Keratinocyte (primary cell): ENCODE measurements at regions not wholly inside any gene's neighbourhood (a gene's known extent, or its start where the extent isn't known, plus 50 kb on each side); places are given as distances from the start of the nearest gene placed in this dataset.
A peak's percentile ranks its signal among the peaks of the same experiment; 100 is the strongest.

Experiments used
- DNase-seq: peaks from one replicate; pipeline ENCODE4 v3.0.0-alpha.2; 2011; ENCODE audit warnings: low read depth, missing footprints, low spot score
- FAIRE-seq: peaks from 2 replicates; lab custom pipeline; 2011; peaks lifted over from hg19 to GRCh38; lab: Jason Lieb, UNC
- H2AFZ ChIP-seq: 2 replicates; pipeline ENCODE4 v1.6.0; 2012; ENCODE audit warnings: low read length, control low read depth, inconsistent platforms; ENCODE audit not compliant: control insufficient read depth
- H3K27ac ChIP-seq: 2 replicates; pipeline ENCODE4 v1.5.1; 2011; ENCODE audit warnings: low read length; ENCODE audit not compliant: control insufficient read depth, insufficient read depth
- H3K27me3 ChIP-seq: 3 replicates; pipeline ENCODE4 v1.6.0; 2011; ENCODE audit warnings: low read length; ENCODE audit not compliant: control insufficient read depth, insufficient read depth; ENCODE audit errors: extremely low read depth
- H3K36me3 ChIP-seq, 2 experiments: 2 replicates in 1 of 2; 3 replicates in 1 of 2; pipeline ENCODE4 v1.5.1; 2011; ENCODE audit warnings: low read length in 2 of 2, mild to moderate bottlenecking in 1 of 2; ENCODE audit not compliant: control insufficient read depth in 2 of 2, insufficient read depth in 2 of 2; ENCODE audit errors: extremely low read depth in 1 of 2
- H3K4me1 ChIP-seq: 3 replicates; pipeline ENCODE4 v1.5.1; 2011; ENCODE audit warnings: low read length; ENCODE audit not compliant: control insufficient read depth, insufficient read depth; ENCODE audit errors: extremely low read depth
- H3K4me2 ChIP-seq: 3 replicates; pipeline ENCODE4 v1.6.0; 2011; ENCODE audit warnings: low read depth, low read length; ENCODE audit not compliant: control insufficient read depth, insufficient read depth; ENCODE audit errors: extremely low read depth
- H3K4me3 ChIP-seq, 3 experiments: fragments of 200-600 bp in 1 of 3; sonication (generic) in 1 of 3; 2 replicates in 2 of 3; 3 replicates in 1 of 3; pipeline ENCODE4 v1.5.1; 2011 to 2016; ENCODE audit warnings: low read length in 3 of 3, mild to moderate bottlenecking in 3 of 3, control low read depth in 2 of 3, inconsistent platforms in 1 of 3, low read depth in 1 of 3, mixed read lengths in 1 of 3, mixed run types in 1 of 3, moderate library complexity in 1 of 3; ENCODE audit not compliant: control insufficient read depth in 2 of 3, insufficient read depth in 2 of 3; ENCODE audit errors: extremely low read depth in 1 of 3
- H3K79me2 ChIP-seq: 2 replicates; pipeline ENCODE4 v1.6.0; 2012; ENCODE audit warnings: low read length; ENCODE audit not compliant: control insufficient read depth, insufficient read depth
- H3K9ac ChIP-seq: 3 replicates; pipeline ENCODE4 v1.6.0; 2011; ENCODE audit warnings: low read length; ENCODE audit not compliant: control insufficient read depth, insufficient read depth; ENCODE audit errors: extremely low read depth
- H3K9me1 ChIP-seq: 3 replicates; pipeline ENCODE4 v1.6.0; 2011; ENCODE audit warnings: low read length; ENCODE audit not compliant: control insufficient read depth, insufficient read depth; ENCODE audit errors: extremely low read depth
- H3K9me3 ChIP-seq: 2 replicates; pipeline ENCODE4 v1.5.1; 2012; ENCODE audit warnings: low read depth, low read length; ENCODE audit not compliant: control insufficient read depth
- H4K20me1 ChIP-seq: 3 replicates; pipeline ENCODE4 v1.6.0; 2011; ENCODE audit warnings: low read length; ENCODE audit not compliant: control insufficient read depth, insufficient read depth; ENCODE audit errors: extremely low read depth
- EZH2 ChIP-seq: IDR thresholded peaks from one replicate; pipeline ENCODE4 v1.6.1; 2012; ENCODE audit warnings: inconsistent platforms, mild to moderate bottlenecking, low read length, moderate library complexity
- dilution Hi-C: fragments of 300-500 bp; cut with MboI; formaldehyde crosslinking; loops from one replicate; pipeline ENCODE4 v1.7.0; 2020; ENCODE audit warnings: low sequenced_read_pairs; ENCODE audit not compliant: extremely low pct_ligation_motif_present
- TF ChIP-seq, protein P1 (sequence below), 3 experiments: IDR thresholded peaks in 1 of 3; conservative IDR thresholded peaks in 1 of 3; optimal IDR thresholded peaks in 1 of 3; 2 replicates in 2 of 3; 3 replicates in 1 of 3; pipeline versions ENCODE3 to v1.5.1; 2011; ENCODE audit warnings: low read length in 3 of 3, mild to moderate bottlenecking in 3 of 3, moderate library complexity in 2 of 3, control low read depth in 1 of 3, inconsistent platforms in 1 of 3; ENCODE audit not compliant: insufficient read depth in 2 of 3; ENCODE audit errors: extremely low read depth in 1 of 3

DNA sequence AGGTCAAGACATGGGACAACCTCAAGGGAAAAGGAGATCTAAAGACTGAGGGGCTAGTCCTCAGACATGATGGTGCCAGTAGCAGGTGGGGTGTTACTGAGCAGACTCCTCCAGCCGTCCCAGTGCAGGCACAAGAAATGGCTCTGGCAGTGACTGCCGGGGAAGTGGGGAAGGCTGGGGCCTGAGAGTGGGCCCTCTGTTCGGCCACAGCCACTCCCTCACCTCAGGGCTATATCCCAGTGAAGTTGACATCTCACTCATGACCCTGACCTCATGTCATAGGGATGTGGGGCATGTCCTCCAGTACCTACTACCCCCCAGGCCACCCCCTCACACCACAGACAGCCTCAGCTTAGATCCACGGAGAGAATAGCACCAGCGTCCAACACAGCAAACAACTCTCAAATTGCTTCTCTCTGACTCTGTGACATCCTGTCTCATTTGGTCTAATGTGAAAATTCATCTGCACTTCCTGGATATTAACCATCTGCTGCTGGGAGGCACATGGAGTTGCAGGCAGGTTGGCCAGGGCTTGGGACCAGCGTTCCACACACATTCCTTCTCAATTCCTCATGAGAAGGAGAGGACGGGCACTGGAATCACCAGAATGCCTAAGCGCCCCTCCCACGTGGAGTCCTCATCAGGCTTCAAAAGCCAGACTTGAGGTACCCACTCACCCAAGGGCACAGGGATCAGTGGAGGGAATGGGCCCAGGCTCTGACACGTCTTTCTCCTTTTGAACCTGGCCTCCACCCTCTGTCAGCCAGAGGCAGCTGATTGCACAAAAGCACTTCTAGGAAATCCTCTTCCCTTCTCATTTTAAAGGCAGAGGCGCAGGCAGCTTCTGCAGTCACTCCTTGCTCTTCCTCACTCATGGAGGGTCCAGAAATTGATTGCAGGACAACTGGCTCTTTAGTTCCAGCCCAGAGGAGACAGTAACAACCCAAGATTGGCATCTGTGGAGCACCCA is 163.6 kb upstream of the CST7 start:
- no peaks in the 10 kb centered on the region for H3K79me2 ChIP-seq
- H3K9me1 ChIP-seq = no peaks in the 10 kb centered on the region
- H2AFZ ChIP-seq = no peak overlapping the region
- no peaks in the 10 kb centered on the region for H3K27me3 ChIP-seq
- peaks cover 9% of the 10 kb centered on the region for H3K4me1 ChIP-seq
- no peaks in the 10 kb centered on the region for H4K20me1 ChIP-seq
- TF ChIP-seq, protein P1, sequence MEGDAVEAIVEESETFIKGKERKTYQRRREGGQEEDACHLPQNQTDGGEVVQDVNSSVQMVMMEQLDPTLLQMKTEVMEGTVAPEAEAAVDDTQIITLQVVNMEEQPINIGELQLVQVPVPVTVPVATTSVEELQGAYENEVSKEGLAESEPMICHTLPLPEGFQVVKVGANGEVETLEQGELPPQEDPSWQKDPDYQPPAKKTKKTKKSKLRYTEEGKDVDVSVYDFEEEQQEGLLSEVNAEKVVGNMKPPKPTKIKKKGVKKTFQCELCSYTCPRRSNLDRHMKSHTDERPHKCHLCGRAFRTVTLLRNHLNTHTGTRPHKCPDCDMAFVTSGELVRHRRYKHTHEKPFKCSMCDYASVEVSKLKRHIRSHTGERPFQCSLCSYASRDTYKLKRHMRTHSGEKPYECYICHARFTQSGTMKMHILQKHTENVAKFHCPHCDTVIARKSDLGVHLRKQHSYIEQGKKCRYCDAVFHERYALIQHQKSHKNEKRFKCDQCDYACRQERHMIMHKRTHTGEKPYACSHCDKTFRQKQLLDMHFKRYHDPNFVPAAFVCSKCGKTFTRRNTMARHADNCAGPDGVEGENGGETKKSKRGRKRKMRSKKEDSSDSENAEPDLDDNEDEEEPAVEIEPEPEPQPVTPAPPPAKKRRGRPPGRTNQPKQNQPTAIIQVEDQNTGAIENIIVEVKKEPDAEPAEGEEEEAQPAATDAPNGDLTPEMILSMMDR (optimal IDR thresholded peaks at IDR 0.05 in 1 of 3, IDR thresholded peaks at IDR 0.05 in 1 of 3, conservative IDR thresholded peaks at IDR 0.05 in 1 of 3; ENCODE audit: extremely low read depth in 1 of 3, insufficient read depth in 2 of 3, low read length in 3 of 3) = no peak
- TF ChIP-seq EZH2 = no peak
- H3K4me2 ChIP-seq = peak overlapping the region; percentile 1
- H3K9me3 ChIP-seq = no peaks in the 10 kb centered on the region
- no peak overlapping the region for H3K4me3 ChIP-seq
- dilution Hi-C loops = no loop called here
- peak; percentile 63 for FAIRE-seq
- DNase-seq = peak; percentile 48
- no peak overlapping the region for H3K27ac ChIP-seq
- H3K36me3 ChIP-seq = no peaks in the 10 kb centered on the region
- no peak overlapping the region for H3K9ac ChIP-seq

DNA sequence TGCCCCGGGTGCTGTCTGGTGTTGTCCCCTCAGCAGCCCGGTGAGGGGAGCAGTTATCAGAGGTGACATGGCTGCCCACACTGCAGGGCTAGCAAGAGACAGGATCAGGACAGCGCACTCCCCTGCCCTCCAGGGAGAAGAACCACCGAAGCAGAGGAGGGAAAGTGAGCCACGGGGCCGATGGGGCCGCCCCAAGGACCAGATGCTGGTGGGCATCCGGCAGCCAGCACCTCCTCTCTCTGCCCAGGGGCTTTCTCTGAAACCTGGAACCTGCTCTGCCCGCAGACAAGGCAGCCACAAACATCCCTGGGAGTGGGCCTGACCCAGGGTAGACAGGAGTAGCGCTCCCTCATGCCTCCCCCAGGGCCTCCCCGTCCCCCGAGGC is 163.0 kb upstream of the CST7 start:
- Histone ChIP-seq H3K4me1 (peaks cover 9% of the 10 kb centered on the region), H3K4me3 (no peak overlapping the region), H2AFZ (no peak overlapping the region), H3K27me3 (no peaks in the 10 kb centered on the region), H3K9me3 (no peaks in the 10 kb centered on the region), H3K4me2 (no peak overlapping the region), H3K9ac (no peak overlapping the region), H3K36me3 (no peaks in the 10 kb centered on the region), H3K27ac (no peak overlapping the region), H4K20me1 (no peaks in the 10 kb centered on the region), H3K79me2 (no peaks in the 10 kb centered on the region), H3K9me1 (no peaks in the 10 kb centered on the region)
- dilution Hi-C loops = no loop called here
- TF ChIP-seq, protein P1 (optimal IDR thresholded peaks at IDR 0.05 in 1 of 3, IDR thresholded peaks at IDR 0.05 in 1 of 3, conservative IDR thresholded peaks at IDR 0.05 in 1 of 3; ENCODE audit: extremely low read depth in 1 of 3, insufficient read depth in 2 of 3, low read length in 3 of 3) = no peak
- no peak for TF ChIP-seq EZH2
- DNase-seq (no peak), FAIRE-seq (no peak)
